H1 (cell line): ENCODE measurements at regions not wholly inside any gene's neighbourhood (a gene's known extent, or its start where the extent isn't known, plus 50 kb on each side); places are given as distances from the start of the nearest gene placed in this dataset.

Experiments
- CTCF ChIA-PET: fragments of 300-600 bp; sonication (Branson Sonifier 250); formaldehyde crosslinking; loops from one replicate; lab custom pipeline; 2021; ENCODE audit not compliant: partially characterized antibody; lab: Charles Lee
- POLR2A ChIA-PET: fragments of 300-600 bp; sonication (Branson Sonifier 250); formaldehyde crosslinking; loops from one replicate; lab custom pipeline; 2021; ENCODE audit warnings: inconsistent platforms; ENCODE audit not compliant: partially characterized antibody; lab: Charles Lee
- DNase-seq, 2 experiments: peaks; one replicate each; pipeline versions ENCODE4 v3.0.0 to v3.0.0-alpha.2; 2010 to 2022; ENCODE audit warnings: low spot score in 2 of 2, low read depth in 1 of 2, mixed read lengths in 1 of 2
- FAIRE-seq: peaks from 2 replicates; lab custom pipeline; 2011; peaks lifted over from hg19 to GRCh38; lab: Jason Lieb, UNC
- H2AFZ ChIP-seq: 2 replicates; pipeline ENCODE4 v1.8.1; 2012; ENCODE audit warnings: low read length, inconsistent platforms
- H2AK5ac ChIP-seq: 2 replicates; pipeline ENCODE4 v1.6.1; 2013; ENCODE audit warnings: low read depth, low read length
- H2BK120ac ChIP-seq: replicated peaks from 2 replicates; pipeline ENCODE3; 2013; ENCODE audit warnings: low read depth, low read length, inconsistent platforms
- H2BK12ac ChIP-seq: 2 replicates; pipeline ENCODE4 v1.6.1; 2013; ENCODE audit warnings: low read depth, low read length
- H2BK15ac ChIP-seq: 2 replicates; pipeline ENCODE4 v1.6.1; 2013; ENCODE audit warnings: low read length
- H2BK20ac ChIP-seq: 2 replicates; pipeline ENCODE4 v1.6.1; 2013; ENCODE audit warnings: low read length
- H2BK5ac ChIP-seq: 2 replicates; pipeline ENCODE4 v1.6.1; 2013; ENCODE audit warnings: low read depth, low read length
- H3K14ac ChIP-seq: 2 replicates; pipeline ENCODE4 v1.6.1; 2013; ENCODE audit warnings: inconsistent platforms; ENCODE audit not compliant: insufficient read length
- H3K18ac ChIP-seq: 2 replicates; pipeline ENCODE4 v1.6.1; 2013; ENCODE audit warnings: low read length; ENCODE audit errors: extremely low read depth
- H3K23ac ChIP-seq: 2 replicates; pipeline ENCODE4 v1.6.1; 2013; ENCODE audit warnings: inconsistent platforms; ENCODE audit not compliant: insufficient read length
- H3K23me2 ChIP-seq: 2 replicates; pipeline ENCODE4 v1.6.1; 2013; ENCODE audit warnings: low read depth, low read length
- H3K27ac ChIP-seq: 2 replicates; pipeline ENCODE4 v1.6.1; 2011; ENCODE audit warnings: low read depth, low read length, inconsistent platforms
- H3K27me3 ChIP-seq, 4 experiments: replicated peaks in 1 of 4; 1 replicate in 1 of 4; 2 replicates in 3 of 4; pipeline versions ENCODE4 v1.6.1 to v1.8.1; 2011 to 2013; ENCODE audit warnings: low read length in 3 of 4, mild to moderate bottlenecking in 3 of 4, inconsistent platforms in 2 of 4, mixed read lengths in 2 of 4, moderate library complexity in 1 of 4; ENCODE audit not compliant: control insufficient read depth in 3 of 4, insufficient read depth in 3 of 4; ENCODE audit errors: extremely low read depth in 1 of 4
- H3K36me3 ChIP-seq, 4 experiments: 2 replicates each; pipeline versions ENCODE4 v1.6.1 to v1.8.1; 2011 to 2013; ENCODE audit warnings: mild to moderate bottlenecking in 4 of 4, low read length in 3 of 4, moderate library complexity in 2 of 4, control low read depth in 1 of 4, inconsistent platforms in 1 of 4; ENCODE audit not compliant: insufficient read depth in 4 of 4, control insufficient read depth in 2 of 4
- H3K4ac ChIP-seq: replicated peaks from 2 replicates; pipeline ENCODE3; 2013; ENCODE audit warnings: low read length, low read depth, mixed read lengths, inconsistent platforms; ENCODE audit not compliant: insufficient read length
- H3K4me1 ChIP-seq, 4 experiments: replicated peaks in 1 of 4; 1 replicate in 1 of 4; 2 replicates in 3 of 4; pipeline versions ENCODE4 v1.6.1 to v1.8.1; 2011 to 2013; ENCODE audit warnings: low read length in 3 of 4, inconsistent platforms in 2 of 4, mixed read lengths in 1 of 4; ENCODE audit not compliant: insufficient read depth in 4 of 4, control insufficient read depth in 3 of 4
- H3K4me2 ChIP-seq, 2 experiments: 2 replicates each; pipeline versions ENCODE4 v1.6.1 to v1.8.1; 2011 to 2013; ENCODE audit warnings: low read depth in 2 of 2, low read length in 2 of 2, control low read depth in 1 of 2, inconsistent platforms in 1 of 2, mild to moderate bottlenecking in 1 of 2; ENCODE audit not compliant: insufficient read depth in 1 of 2
- H3K4me3 ChIP-seq, 4 experiments: fragments of 200-600, 300-600 bp in 1 of 4; sonication (generic), shearing (Covaris generic), sonication (Bioruptor Twin) in 1 of 4; 2 replicates each; pipeline versions ENCODE4 v1.5.1 to v1.8.1; 2011 to 2016; ENCODE audit warnings: low read length in 4 of 4, low read depth in 3 of 4, control low read depth in 2 of 4, inconsistent platforms in 2 of 4, mild to moderate bottlenecking in 2 of 4, mixed read lengths in 1 of 4, moderate library complexity in 1 of 4; ENCODE audit not compliant: insufficient read depth in 2 of 4; ENCODE audit errors: extremely low read depth in 1 of 4
- H3K56ac ChIP-seq: replicated peaks from 2 replicates; pipeline ENCODE3; 2013; ENCODE audit warnings: low read depth, mild to moderate bottlenecking, mixed read lengths, low read length, inconsistent platforms; ENCODE audit not compliant: insufficient read length
- H3K79me1 ChIP-seq: 2 replicates; pipeline ENCODE4 v1.6.1; 2013; ENCODE audit warnings: low read depth, low read length, control low read depth
- H3K79me2 ChIP-seq, 2 experiments: 2 replicates each; pipeline versions ENCODE4 v1.6.1 to v1.8.1; 2012 to 2013; ENCODE audit warnings: low read length in 2 of 2, mild to moderate bottlenecking in 2 of 2, inconsistent platforms in 1 of 2; ENCODE audit not compliant: insufficient read depth in 2 of 2, control insufficient read depth in 1 of 2
- H3K9ac ChIP-seq, 4 experiments: replicated peaks in 1 of 4; 1 replicate in 1 of 4; 2 replicates in 3 of 4; pipeline versions ENCODE4 v1.6.1 to v1.8.1; 2011 to 2013; ENCODE audit warnings: low read depth in 3 of 4, low read length in 3 of 4, control low read depth in 2 of 4, mild to moderate bottlenecking in 2 of 4, moderate library complexity in 2 of 4, inconsistent platforms in 1 of 4; ENCODE audit errors: extremely low read depth in 1 of 4
- H3K9me3 ChIP-seq, 2 experiments: 2 replicates each; pipeline versions ENCODE4 v1.6.1 to v1.8.1; 2012 to 2013; ENCODE audit warnings: mild to moderate bottlenecking in 2 of 2, moderate library complexity in 2 of 2, control low read depth in 1 of 2, inconsistent platforms in 1 of 2, low read depth in 1 of 2, low read length in 1 of 2, mixed read lengths in 1 of 2; ENCODE audit not compliant: insufficient read depth in 2 of 2
- H4K20me1 ChIP-seq, 2 experiments: replicated peaks in 1 of 2; 2 replicates each; pipeline versions ENCODE3 to v1.8.1; 2011 to 2013; ENCODE audit warnings: inconsistent platforms in 2 of 2, low read length in 2 of 2, mild to moderate bottlenecking in 1 of 2; ENCODE audit not compliant: insufficient read depth in 2 of 2, control insufficient read depth in 1 of 2
- H4K5ac ChIP-seq: 2 replicates; pipeline ENCODE4 v1.6.1; 2013; ENCODE audit warnings: low read length, low read depth, mixed read lengths, inconsistent platforms; ENCODE audit not compliant: insufficient read length
- H4K8ac ChIP-seq: 2 replicates; pipeline ENCODE4 v1.8.0; 2013; ENCODE audit warnings: mild to moderate bottlenecking, moderate library complexity, low read length, inconsistent platforms; ENCODE audit not compliant: insufficient read depth; ENCODE audit errors: extremely low read depth
- H4K91ac ChIP-seq: replicated peaks from 2 replicates; pipeline ENCODE3; 2013; ENCODE audit warnings: low read length, mixed read lengths, inconsistent platforms; ENCODE audit not compliant: insufficient read length
- BACH1 ChIP-seq: IDR thresholded peaks from 2 replicates; pipeline ENCODE4 v1.6.1; 2012; ENCODE audit warnings: low read length, improper control_type of control experiment
- CREB1 ChIP-seq: IDR thresholded peaks from 2 replicates; pipeline ENCODE4 v1.6.1; 2012; ENCODE audit warnings: inconsistent platforms
- MAFK ChIP-seq: IDR thresholded peaks from 2 replicates; pipeline ENCODE4 v1.6.1; 2012; ENCODE audit warnings: low read depth, mild to moderate bottlenecking, improper control_type of control experiment, low read length
- WGBS, 2 experiments: shearing (Covaris generic) in 1 of 2; methylation state at CpG; one replicate each; pipeline versions ENCODE4 v1.1.6 to v1.1.7; 2013 to 2015; ENCODE audit warnings: low lambda C conversion rate in 2 of 2, mixed read lengths in 2 of 2, inconsistent platforms in 1 of 2, low coverage in 1 of 2, missing lambda C conversion rate in 1 of 2; ENCODE audit not compliant: insufficient replicate concordance in 2 of 2, insufficient coverage in 1 of 2, insufficient read length in 1 of 2; ENCODE audit errors: extremely low coverage in 1 of 2, missing lambda C conversion rate in 1 of 2; 5-methylcytosine and 5-hydroxymethylcytosine counted together

GRCh38 chr16:64534180-64534780 is 587.6 kb downstream of the CDH11 start:
- H3K14ac ChIP-seq = no peak overlapping the region
- no peak overlapping the region for H3K56ac ChIP-seq
- 0 out of 2 replicates have a peak overlapping the region, but pooled peaks have one; percentile 14 for H2BK12ac ChIP-seq
- DNase-seq (no peak), FAIRE-seq (no peak)
- no peak overlapping the region for H4K5ac ChIP-seq
- 0 out of 2 replicates have a peak overlapping the region, but pooled peaks have one; percentile 26 for H2BK5ac ChIP-seq
- 0 out of 2 replicates have a peak overlapping the region, but pooled peaks have one; percentile 0 for H2BK15ac ChIP-seq
- no peaks in the 10 kb centered on the region for H3K27me3 ChIP-seq
- no peak overlapping the region for H3K9ac ChIP-seq
- H2BK20ac ChIP-seq = no peak overlapping the region
- peak overlapping the region; percentile 23 to 30; a peak in 1 of 4 replicates for H3K4me2 ChIP-seq
- no peaks in the 10 kb centered on the region for H3K79me2 ChIP-seq
- H2AK5ac ChIP-seq = no peak overlapping the region
- CTCF ChIA-PET = no interaction called here
- H2AFZ ChIP-seq = peak overlapping the region; percentile 86
- H3K9me3 ChIP-seq = no peaks in the 10 kb centered on the region
- H4K20me1 ChIP-seq = no peaks in the 10 kb centered on the region
- H3K18ac ChIP-seq = no peak overlapping the region; the same call in 1 of the 2 replicates
- 77% methylated on average over 6 of the region's 6 CpGs; no CpG with 5 or more reads in 1 of the 2 experiments for WGBS, 2 experiments
- H3K79me1 ChIP-seq = no peaks in the 10 kb centered on the region
- no peak overlapping the region for H4K8ac ChIP-seq
- H4K91ac ChIP-seq = no peak overlapping the region
- no peak overlapping the region; a peak in 1 of 8 replicates for H3K4me3 ChIP-seq
- no peak overlapping the region for H3K4ac ChIP-seq
- no peaks in the 10 kb centered on the region for H3K36me3 ChIP-seq
- H2BK120ac ChIP-seq = no peak overlapping the region
- no peak overlapping the region for H3K23ac ChIP-seq
- no peaks in the 10 kb centered on the region for H3K23me2 ChIP-seq
- no peak overlapping the region; the same call in 1 of the 2 replicates for H3K27ac ChIP-seq
- POLR2A ChIA-PET = no interaction called here
- H3K4me1 ChIP-seq = peaks cover 0 to 6% (median 0%) of the 10 kb centered on the region in 4 experiments; a peak in 3 of 7 replicates
- TF ChIP-seq CREB1 (no peak), BACH1 (peak; percentile 84), MAFK (peak; percentile 70)
